ENCODE measurements at regions not wholly inside any gene's neighbourhood (a gene's known extent, or its start where the extent isn't known, plus 50 kb on each side); places are given as distances from the start of the nearest gene placed in this dataset.

GRCh38 chr6:40743690-40744446, 156.7 kb upstream of the LRFN2 start:
- Mint-ChIP-seq H3K27ac (no peak overlapping the region), H3K4me1 (ENCODE audit: low read depth) (no peaks in the 10 kb centered on the region), H3K9me3 (no peaks in the 10 kb centered on the region), H3K4me3 (no peak overlapping the region), H3K27me3 (ENCODE audit: low read depth) (peaks cover 32% of the 10 kb centered on the region), H3K36me3 (ENCODE audit: insufficient read depth in 2 of 2) (no peaks in the 10 kb centered on the region)
- no peak for ATAC-seq (replicated peaks in 1 of 2)
- DNase-seq = no peak

- Mint-ChIP-seq H3K4me3 (no peak overlapping the region), H3K4me1 (ENCODE audit: low read depth) (no peaks in the 10 kb centered on the region), H3K27ac (no peak overlapping the region), H3K9me3 (no peaks in the 10 kb centered on the region), H3K36me3 (ENCODE audit: insufficient read depth in 2 of 2) (no peaks in the 10 kb centered on the region), H3K27me3 (ENCODE audit: low read depth) (peaks cover 26% of the 10 kb centered on the region)
- DNase-seq = no peak
- ATAC-seq (replicated peaks in 1 of 2) = no peak
Observed at GRCh38 chr6:40743226-40743625, 156.1 kb upstream of the LRFN2 start.

GRCh38 chr6:40740518-40740917, 153.4 kb upstream of the LRFN2 start:
- DNase-seq = no peak
- no peak overlapping the region for H3K4me3 Mint-ChIP-seq
- H3K27ac Mint-ChIP-seq = no peak overlapping the region
- no peaks in the 10 kb centered on the region for H3K36me3 Mint-ChIP-seq (ENCODE audit: insufficient read depth in 2 of 2)
- H3K4me1 Mint-ChIP-seq (ENCODE audit: low read depth) = no peaks in the 10 kb centered on the region
- no peaks in the 10 kb centered on the region for H3K9me3 Mint-ChIP-seq
- no peak for ATAC-seq (replicated peaks in 1 of 2)
- peaks cover 21% of the 10 kb centered on the region for H3K27me3 Mint-ChIP-seq (ENCODE audit: low read depth)

DNA sequence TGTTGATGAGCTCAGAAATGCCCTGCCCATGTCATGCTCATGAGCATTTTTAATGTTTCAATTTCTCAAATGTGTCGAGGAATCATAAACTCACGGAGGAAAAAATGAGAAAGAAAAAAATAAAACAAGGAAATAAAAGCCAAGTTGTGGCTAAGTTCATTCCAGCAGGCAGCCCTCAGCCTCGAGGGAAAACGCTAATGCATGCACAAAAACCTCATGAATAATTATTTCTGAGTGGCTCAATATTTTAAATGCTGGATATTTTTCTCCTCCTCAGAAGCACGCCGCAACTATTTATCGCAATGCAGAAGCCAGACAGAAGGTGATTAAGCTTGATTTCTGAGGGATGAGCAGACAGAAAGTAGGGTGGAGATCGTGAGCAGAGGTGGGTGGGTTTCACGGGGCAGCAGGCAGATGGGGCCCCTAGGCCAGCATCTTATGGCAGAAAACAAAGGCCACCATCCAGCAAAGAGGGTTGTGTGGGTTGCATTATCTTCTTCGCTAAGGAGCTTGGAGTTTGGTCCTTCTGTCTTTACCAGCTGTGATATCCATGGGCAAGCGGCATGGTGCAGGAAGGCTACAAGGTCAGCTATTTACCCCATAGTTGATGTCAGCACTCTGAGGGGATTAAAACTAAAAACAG, 151.5 kb upstream of the LRFN2 start:
- ATAC-seq (replicated peaks in 1 of 2) = no peak
- H3K36me3 Mint-ChIP-seq (ENCODE audit: insufficient read depth in 2 of 2) = no peaks in the 10 kb centered on the region
- DNase-seq = no peak
- no peaks in the 10 kb centered on the region for H3K4me1 Mint-ChIP-seq (ENCODE audit: low read depth)
- H3K4me3 Mint-ChIP-seq = no peak overlapping the region
- H3K27me3 Mint-ChIP-seq (ENCODE audit: low read depth) = peaks cover 31% of the 10 kb centered on the region
- H3K9me3 Mint-ChIP-seq = no peaks in the 10 kb centered on the region
- no peak overlapping the region for H3K27ac Mint-ChIP-seq

- Mint-ChIP-seq H3K4me1 (ENCODE audit: low read depth) (no peaks in the 10 kb centered on the region), H3K4me3 (no peak overlapping the region), H3K9me3 (no peaks in the 10 kb centered on the region), H3K27me3 (ENCODE audit: low read depth) (peaks cover 27% of the 10 kb centered on the region), H3K36me3 (ENCODE audit: insufficient read depth in 2 of 2) (no peaks in the 10 kb centered on the region), H3K27ac (no peak overlapping the region)
- ATAC-seq (replicated peaks in 1 of 2) = no peak
- DNase-seq = no peak
Observed at GRCh38 chr6:40735521-40735920, 148.4 kb upstream of the LRFN2 start.

DNA sequence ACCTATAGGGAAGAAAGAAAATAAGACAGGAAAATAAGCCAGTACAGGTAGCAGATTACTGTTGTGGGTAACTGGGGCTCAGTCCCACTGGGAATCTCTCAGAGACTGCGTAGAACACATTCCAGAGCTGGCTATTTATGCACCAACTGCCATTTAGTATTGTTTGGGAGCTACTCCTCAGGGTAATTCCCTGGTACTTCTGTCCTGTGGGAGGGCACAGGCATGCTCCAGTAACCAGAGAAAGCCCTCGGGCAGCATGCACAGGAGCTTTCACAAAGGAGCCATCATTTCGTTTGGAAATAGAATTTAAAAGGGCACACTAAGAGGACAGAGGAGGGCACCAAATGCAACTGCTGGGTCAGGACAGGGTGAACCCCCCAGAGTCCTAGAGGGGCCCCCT, 148.0 kb upstream of the LRFN2 start:
- no peaks in the 10 kb centered on the region for H3K36me3 Mint-ChIP-seq (ENCODE audit: insufficient read depth in 2 of 2)
- H3K9me3 Mint-ChIP-seq = no peaks in the 10 kb centered on the region
- H3K4me1 Mint-ChIP-seq (ENCODE audit: low read depth) = no peaks in the 10 kb centered on the region
- H3K27ac Mint-ChIP-seq = no peak overlapping the region
- ATAC-seq (replicated peaks in 1 of 2) = no peak
- no peak overlapping the region for H3K4me3 Mint-ChIP-seq
- DNase-seq = no peak
- H3K27me3 Mint-ChIP-seq (ENCODE audit: low read depth) = peaks cover 27% of the 10 kb centered on the region

- Mint-ChIP-seq H3K4me1 (ENCODE audit: low read depth) (no peaks in the 10 kb centered on the region), H3K27me3 (ENCODE audit: low read depth) (peaks cover 27% of the 10 kb centered on the region), H3K27ac (no peak overlapping the region), H3K4me3 (no peak overlapping the region), H3K9me3 (no peaks in the 10 kb centered on the region), H3K36me3 (ENCODE audit: insufficient read depth in 2 of 2) (no peaks in the 10 kb centered on the region)
- DNase-seq (no peak), ATAC-seq (replicated peaks in 1 of 2) (no peak)
Observed at GRCh38 chr6:40734607-40735006, 147.4 kb upstream of the LRFN2 start.

- no peak overlapping the region for H3K27ac Mint-ChIP-seq
- no peaks in the 10 kb centered on the region for H3K36me3 Mint-ChIP-seq (ENCODE audit: insufficient read depth in 2 of 2)
- no peak overlapping the region for H3K4me3 Mint-ChIP-seq
- peaks cover 27% of the 10 kb centered on the region for H3K27me3 Mint-ChIP-seq (ENCODE audit: low read depth)
- no peak for DNase-seq
- no peaks in the 10 kb centered on the region for H3K9me3 Mint-ChIP-seq
- no peaks in the 10 kb centered on the region for H3K4me1 Mint-ChIP-seq (ENCODE audit: low read depth)
- ATAC-seq (replicated peaks in 1 of 2) = no peak
Observed at GRCh38 chr6:40733770-40734396, 146.7 kb upstream of the LRFN2 start.

GRCh38 chr6:40733290-40733689, 146.1 kb upstream of the LRFN2 start:
- no peaks in the 10 kb centered on the region for H3K36me3 Mint-ChIP-seq (ENCODE audit: insufficient read depth in 2 of 2)
- H3K27ac Mint-ChIP-seq = no peak overlapping the region
- H3K9me3 Mint-ChIP-seq = no peaks in the 10 kb centered on the region
- DNase-seq = no peak
- H3K4me1 Mint-ChIP-seq (ENCODE audit: low read depth) = no peaks in the 10 kb centered on the region
- H3K27me3 Mint-ChIP-seq (ENCODE audit: low read depth) = peaks cover 27% of the 10 kb centered on the region
- ATAC-seq (replicated peaks in 1 of 2) = no peak
- H3K4me3 Mint-ChIP-seq = no peak overlapping the region

GRCh38 chr6:40732878-40733277, 145.7 kb upstream of the LRFN2 start:
- Mint-ChIP-seq H3K27me3 (ENCODE audit: low read depth) (peaks cover 27% of the 10 kb centered on the region), H3K27ac (no peak overlapping the region), H3K4me3 (no peak overlapping the region), H3K9me3 (no peaks in the 10 kb centered on the region), H3K36me3 (ENCODE audit: insufficient read depth in 2 of 2) (no peaks in the 10 kb centered on the region), H3K4me1 (ENCODE audit: low read depth) (no peaks in the 10 kb centered on the region)
- no peak for ATAC-seq (replicated peaks in 1 of 2)
- no peak for DNase-seq

DNA sequence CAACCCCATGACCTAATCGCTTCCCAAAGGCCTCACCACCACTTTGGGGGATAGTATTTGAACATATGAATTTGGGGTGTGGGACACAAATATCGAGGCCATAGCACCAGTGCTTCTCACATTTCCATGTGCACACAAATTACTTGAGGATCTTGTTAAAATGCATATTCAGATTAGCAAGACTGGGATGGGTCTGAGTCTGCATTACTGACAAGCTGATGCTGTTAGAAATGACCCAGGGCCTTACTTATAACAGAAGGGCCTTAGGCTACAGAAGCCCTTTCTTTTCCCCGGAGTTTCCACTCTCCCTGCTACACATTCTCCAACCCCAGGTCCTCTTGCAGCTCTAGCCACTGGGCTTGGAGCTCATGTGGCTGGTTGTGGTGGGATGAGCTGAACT, 141.5 kb upstream of the LRFN2 start:
- DNase-seq (no peak), ATAC-seq (replicated peaks in 1 of 2) (no peak)
- Mint-ChIP-seq H3K36me3 (ENCODE audit: insufficient read depth in 2 of 2) (no peaks in the 10 kb centered on the region), H3K27ac (no peak overlapping the region), H3K9me3 (no peaks in the 10 kb centered on the region), H3K4me3 (no peak overlapping the region), H3K27me3 (ENCODE audit: low read depth) (peaks cover 10% of the 10 kb centered on the region), H3K4me1 (ENCODE audit: low read depth) (no peaks in the 10 kb centered on the region)

GRCh38 chr6:40727271-40727670, 140.1 kb upstream of the LRFN2 start:
- Mint-ChIP-seq H3K4me3 (no peak overlapping the region), H3K27me3 (ENCODE audit: low read depth) (no peaks in the 10 kb centered on the region), H3K4me1 (ENCODE audit: low read depth) (no peaks in the 10 kb centered on the region), H3K27ac (no peak overlapping the region), H3K9me3 (no peaks in the 10 kb centered on the region), H3K36me3 (ENCODE audit: insufficient read depth in 2 of 2) (no peaks in the 10 kb centered on the region)
- ATAC-seq (replicated peaks in 1 of 2) = no peak
- DNase-seq = no peak

- H3K4me1 Mint-ChIP-seq (ENCODE audit: low read depth) = no peaks in the 10 kb centered on the region
- no peaks in the 10 kb centered on the region for H3K9me3 Mint-ChIP-seq
- H3K36me3 Mint-ChIP-seq (ENCODE audit: insufficient read depth in 2 of 2) = no peaks in the 10 kb centered on the region
- DNase-seq (no peak), ATAC-seq (replicated peaks in 1 of 2) (no peak)
- no peak overlapping the region for H3K27ac Mint-ChIP-seq
- no peak overlapping the region for H3K4me3 Mint-ChIP-seq
- no peaks in the 10 kb centered on the region for H3K27me3 Mint-ChIP-seq (ENCODE audit: low read depth)
Observed at GRCh38 chr6:40726853-40727252, 139.7 kb upstream of the LRFN2 start.
